ENCODE measurements at regions not wholly inside any gene's neighbourhood (a gene's known extent, or its start where the extent isn't known, plus 50 kb on each side); places are given as distances from the start of the nearest gene placed in this dataset.

GRCh38 chr1:43052322-43052721, 93.7 kb upstream of the SLC2A1 start:
- no peaks in the 10 kb centered on the region for H3K27me3 ChIP-seq
- H3K4me1 ChIP-seq: peaks cover 0 to 7% (median 0%) of the 10 kb centered on the region in 4 donors
- intact Hi-C loops (cut with DNase I): no loop called here
- no peak overlapping the region for H3K27ac ChIP-seq
- DNase-seq: no peak
- TF ChIP-seq POLR2A (IDR thresholded peaks at IDR 0.05) (no peak), EP300 (IDR thresholded peaks at IDR 0.05) (no peak), POLR2AphosphoS5 (IDR thresholded peaks at IDR 0.05) (no peak)
- H3K4me3 ChIP-seq: no peak overlapping the region
- no peaks in the 10 kb centered on the region for H3K36me3 ChIP-seq
- H3K9me3 ChIP-seq: no peaks in the 10 kb centered on the region
- 96% methylated on average over 1 of the region's 1 CpG for WGBS, 2 donors

GRCh38 chr1:43049481-43049880, 90.8 kb upstream of the SLC2A1 start:
- Histone ChIP-seq H3K27me3 (no peaks in the 10 kb centered on the region), H3K4me3 (no peak overlapping the region), H3K9me3 (no peaks in the 10 kb centered on the region), H3K27ac (peak overlapping the region in 1 of 4 donors; percentile 42), H3K36me3 (no peaks in the 10 kb centered on the region), H3K4me1 (no peaks in the 10 kb centered on the region)
- intact Hi-C loops (cut with DNase I): no loop called here
- no peak for TF ChIP-seq CTCF (IDR thresholded peaks at IDR 0.05)
- no peak for TF ChIP-seq POLR2AphosphoS5 (IDR thresholded peaks at IDR 0.05)
- no peak for TF ChIP-seq POLR2A (IDR thresholded peaks at IDR 0.05)
- no peak for TF ChIP-seq EP300 (IDR thresholded peaks at IDR 0.05)
- 48 to 70% methylated on average over 2 of the region's 2 CpGs for WGBS, 2 donors
- no peak for DNase-seq

- Histone ChIP-seq H3K27ac (peak overlapping the region in 1 of 4 donors; percentile 42), H3K9me3 (no peaks in the 10 kb centered on the region), H3K36me3 (no peaks in the 10 kb centered on the region), H3K4me1 (no peaks in the 10 kb centered on the region), H3K4me3 (no peak overlapping the region), H3K27me3 (no peaks in the 10 kb centered on the region)
- no peak for DNase-seq
- intact Hi-C loops (cut with DNase I): no loop called here
- no peak for TF ChIP-seq POLR2AphosphoS5 (IDR thresholded peaks at IDR 0.05)
- TF ChIP-seq POLR2A (IDR thresholded peaks at IDR 0.05): no peak
- no peak for TF ChIP-seq EP300 (IDR thresholded peaks at IDR 0.05)
- TF ChIP-seq CTCF (IDR thresholded peaks at IDR 0.05): no peak
- WGBS, 2 donors: 68 to 76% methylated on average over 2 of the region's 2 CpGs
These were observed 89.9 kb upstream of the SLC2A1 start for GRCh38 chr1:43048601-43049011.

- 80 to 87% methylated on average over 1 of the region's 1 CpG for WGBS, 2 donors
- no peak for DNase-seq
- Histone ChIP-seq H3K4me3 (no peak overlapping the region), H3K36me3 (no peaks in the 10 kb centered on the region), H3K4me1 (no peaks in the 10 kb centered on the region), H3K27me3 (no peaks in the 10 kb centered on the region), H3K9me3 (no peaks in the 10 kb centered on the region), H3K27ac (no peak overlapping the region)
- intact Hi-C loops (cut with DNase I): no loop called here
- TF ChIP-seq POLR2A (IDR thresholded peaks at IDR 0.05): no peak
These were observed 88.5 kb upstream of the SLC2A1 start for GRCh38 chr1:43047135-43047534.

GRCh38 chr1:43044572-43045361, 86.1 kb upstream of the SLC2A1 start:
- H3K4me3 ChIP-seq: no peak overlapping the region
- H3K36me3 ChIP-seq: no peaks in the 10 kb centered on the region
- no peak for TF ChIP-seq CTCF (IDR thresholded peaks at IDR 0.05)
- TF ChIP-seq POLR2A (IDR thresholded peaks at IDR 0.05): no peak
- no peak for TF ChIP-seq EP300 (IDR thresholded peaks at IDR 0.05)
- no peak for TF ChIP-seq POLR2AphosphoS5 (IDR thresholded peaks at IDR 0.05)
- no peak overlapping the region for H3K27ac ChIP-seq
- 76 to 85% methylated on average over 6 of the region's 6 CpGs for WGBS, 2 donors
- no peaks in the 10 kb centered on the region for H3K27me3 ChIP-seq
- no peaks in the 10 kb centered on the region for H3K9me3 ChIP-seq
- intact Hi-C loops (cut with DNase I): no loop called here
- no peak for DNase-seq
- H3K4me1 ChIP-seq: no peaks in the 10 kb centered on the region

GRCh38 chr1:43043695-43044094, 85.0 kb upstream of the SLC2A1 start:
- TF ChIP-seq CTCF (IDR thresholded peaks at IDR 0.05): no peak
- no peak for TF ChIP-seq POLR2A (IDR thresholded peaks at IDR 0.05)
- no peak for TF ChIP-seq EP300 (IDR thresholded peaks at IDR 0.05)
- no peak for TF ChIP-seq POLR2AphosphoS5 (IDR thresholded peaks at IDR 0.05)
- Histone ChIP-seq H3K36me3 (no peaks in the 10 kb centered on the region), H3K9me3 (no peaks in the 10 kb centered on the region), H3K27ac (no peak overlapping the region), H3K27me3 (no peaks in the 10 kb centered on the region), H3K4me3 (no peak overlapping the region), H3K4me1 (no peaks in the 10 kb centered on the region)
- DNase-seq: no peak
- intact Hi-C loops (cut with DNase I): no loop called here
- 79 to 88% methylated on average over 5 of the region's 5 CpGs for WGBS, 2 donors
